Fibroblast of lung (primary cell): ENCODE measurements at regions not wholly inside any gene's neighbourhood (a gene's known extent, or its start where the extent isn't known, plus 50 kb on each side); places are given as distances from the start of the nearest gene placed in this dataset.

Source experiments
- DNase-seq, 2 donors: peaks; one replicate each; pipeline versions ENCODE4 v3.0.0 to v3.0.0-alpha.2; 2010; ENCODE audit warnings: low read depth in 2 of 2
- H2AFZ ChIP-seq: 2 replicates; pipeline ENCODE4 v1.5.1; 2012; ENCODE audit warnings: low read length, control low read depth, inconsistent platforms
- H3K27ac ChIP-seq: 2 replicates; pipeline ENCODE4 v1.5.1; 2011; ENCODE audit warnings: low read length, control low read depth; ENCODE audit not compliant: insufficient read depth
- H3K27me3 ChIP-seq: 2 replicates; pipeline ENCODE4 v1.5.1; 2011; ENCODE audit warnings: mild to moderate bottlenecking, low read length; ENCODE audit not compliant: control insufficient read depth, insufficient read depth
- H3K36me3 ChIP-seq: 2 replicates; pipeline ENCODE4 v1.5.1; 2011; ENCODE audit warnings: low read length; ENCODE audit not compliant: control insufficient read depth, insufficient read depth
- H3K4me1 ChIP-seq: 2 replicates; pipeline ENCODE4 v1.5.1; 2011; ENCODE audit warnings: low read length; ENCODE audit not compliant: control insufficient read depth, insufficient read depth; ENCODE audit errors: extremely low read depth
- H3K4me2 ChIP-seq: 2 replicates; pipeline ENCODE4 v1.5.1; 2011; ENCODE audit warnings: low read length, control low read depth; ENCODE audit not compliant: insufficient read depth; ENCODE audit errors: extremely low read depth
- H3K4me3 ChIP-seq, 4 experiments: fragments of 200-600 bp in 1 of 4; sonication (generic) in 1 of 4; replicated peaks in 1 of 4; 2 replicates each; pipeline ENCODE4 v1.5.1; 2011 to 2016; ENCODE audit warnings: low read length in 4 of 4, low read depth in 3 of 4, mild to moderate bottlenecking in 3 of 4, control low read depth in 2 of 4, inconsistent platforms in 1 of 4, mixed read lengths in 1 of 4; ENCODE audit not compliant: insufficient read depth in 1 of 4; ENCODE audit errors: control extremely low read depth in 1 of 4
- H3K79me2 ChIP-seq: 2 replicates; pipeline ENCODE4 v1.5.1; 2012; ENCODE audit warnings: mild to moderate bottlenecking, low read length, inconsistent platforms; ENCODE audit not compliant: control insufficient read depth, insufficient read depth
- H3K9ac ChIP-seq: 2 replicates; pipeline ENCODE4 v1.5.1; 2011; ENCODE audit warnings: mild to moderate bottlenecking, low read length, control low read depth; ENCODE audit not compliant: insufficient read depth
- H3K9me3 ChIP-seq: 2 replicates; pipeline ENCODE4 v1.5.1; 2012; ENCODE audit warnings: low read depth, low read length; ENCODE audit not compliant: control insufficient read depth, insufficient read depth
- H4K20me1 ChIP-seq: 2 replicates; pipeline ENCODE4 v1.5.1; 2011; ENCODE audit warnings: low read length; ENCODE audit not compliant: control insufficient read depth, insufficient read depth; ENCODE audit errors: extremely low read depth
- CTCF ChIP-seq, 2 donors: IDR thresholded peaks in 1 of 2; conservative IDR thresholded peaks in 1 of 2; 1 replicate in 1 of 2; 2 replicates in 1 of 2; pipeline ENCODE4 v1.5.1; 2011 to 2012; ENCODE audit warnings: low read length in 2 of 2, control low read depth in 1 of 2, inconsistent platforms in 1 of 2, low read depth in 1 of 2, mild to moderate bottlenecking in 1 of 2
- EZH2 ChIP-seq: IDR thresholded peaks from 2 replicates; pipeline ENCODE4 v1.5.1; 2012; ENCODE audit warnings: low read length, control low read depth, mild to moderate bottlenecking; ENCODE audit errors: missing control alignments

- Histone ChIP-seq H3K79me2 (no peaks in the 10 kb centered on the region), H3K27me3 (no peaks in the 10 kb centered on the region), H4K20me1 (no peaks in the 10 kb centered on the region), H3K4me3 (no peak overlapping the region), H3K36me3 (no peaks in the 10 kb centered on the region), H3K9me3 (no peaks in the 10 kb centered on the region), H2AFZ (no peak overlapping the region), H3K4me2 (no peak overlapping the region), H3K4me1 (no peaks in the 10 kb centered on the region), H3K9ac (no peak overlapping the region), H3K27ac (no peak overlapping the region)
- no peak for DNase-seq
- TF ChIP-seq EZH2 (no peak), CTCF (conservative IDR thresholded peaks at IDR 0.05 in 1 of 2, IDR thresholded peaks at IDR 0.05 in 1 of 2; ENCODE audit: low read depth in 1 of 2, low read length in 2 of 2) (no peak)
Measured at GRCh38 chr3:103494512-103494911, 1059.7 kb downstream of the ZPLD1 start.

DNA sequence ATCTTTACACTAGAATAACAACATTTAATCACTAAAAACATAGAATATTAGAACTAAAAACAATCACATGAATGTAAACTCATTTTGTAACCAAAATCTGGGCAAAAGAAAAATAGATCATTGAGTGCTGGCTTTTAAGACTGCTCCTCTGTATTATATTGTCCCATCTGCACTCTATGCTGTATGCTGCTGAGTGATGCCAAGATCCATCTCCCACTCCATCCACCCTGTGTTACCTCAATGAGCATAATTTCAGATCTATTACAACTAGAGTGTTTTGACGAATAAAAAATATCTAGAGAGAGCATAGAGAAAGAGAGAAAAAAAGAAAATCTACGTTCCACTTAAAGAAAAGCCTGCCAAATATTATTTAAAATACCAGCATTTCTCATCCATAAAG, 1060.4 kb downstream of the ZPLD1 start:
- no peak for DNase-seq

GRCh38 chr3:103499132-103499900, 1064.5 kb downstream of the ZPLD1 start:
- H3K4me2 ChIP-seq: no peak overlapping the region

More for the DNA sequence above, 1060.4 kb downstream of the ZPLD1 start:
- Histone ChIP-seq H4K20me1 (no peaks in the 10 kb centered on the region), H3K4me2 (no peak overlapping the region), H3K27me3 (no peaks in the 10 kb centered on the region), H3K9ac (no peak overlapping the region), H3K4me3 (no peak overlapping the region), H2AFZ (no peak overlapping the region), H3K9me3 (no peaks in the 10 kb centered on the region), H3K4me1 (no peaks in the 10 kb centered on the region), H3K27ac (no peak overlapping the region), H3K36me3 (no peaks in the 10 kb centered on the region), H3K79me2 (no peaks in the 10 kb centered on the region)
- TF ChIP-seq EZH2 (no peak), CTCF (conservative IDR thresholded peaks at IDR 0.05 in 1 of 2, IDR thresholded peaks at IDR 0.05 in 1 of 2; ENCODE audit: low read depth in 1 of 2, low read length in 2 of 2) (no peak)

More at GRCh38 chr3:103499132-103499900, 1064.5 kb downstream of the ZPLD1 start:
- no peak for TF ChIP-seq CTCF (conservative IDR thresholded peaks at IDR 0.05 in 1 of 2, IDR thresholded peaks at IDR 0.05 in 1 of 2; ENCODE audit: low read depth in 1 of 2, low read length in 2 of 2)
- no peak for TF ChIP-seq EZH2
- no peak overlapping the region for H3K9ac ChIP-seq
- no peaks in the 10 kb centered on the region for H3K4me1 ChIP-seq
- H3K9me3 ChIP-seq: no peaks in the 10 kb centered on the region
- H2AFZ ChIP-seq: no peak overlapping the region
- H3K36me3 ChIP-seq: no peaks in the 10 kb centered on the region
- H3K27me3 ChIP-seq: no peaks in the 10 kb centered on the region
- H3K27ac ChIP-seq: no peak overlapping the region
- H4K20me1 ChIP-seq: no peaks in the 10 kb centered on the region
- H3K4me3 ChIP-seq: no peak overlapping the region
- H3K79me2 ChIP-seq: no peaks in the 10 kb centered on the region
- peak; percentile 5 to 92 for DNase-seq
